HFF-Myc (cell line): ENCODE measurements at regions not wholly inside any gene's neighbourhood (a gene's known extent, or its start where the extent isn't known, plus 50 kb on each side); places are given as distances from the start of the nearest gene placed in this dataset.

Experiments
- DNase-seq: peaks from one replicate; pipeline ENCODE4 v3.0.0-alpha.2; 2011; ENCODE audit warnings: low read depth; ENCODE audit errors: extremely low read depth
- H3K4me3 ChIP-seq: replicated peaks from 2 replicates; pipeline ENCODE4 v1.5.1; 2011; ENCODE audit warnings: low read depth, mild to moderate bottlenecking, control low read depth, low read length
- TF ChIP-seq, protein P1 (sequence below): IDR thresholded peaks from 2 replicates; pipeline ENCODE4 v1.5.1; 2012; ENCODE audit warnings: mild to moderate bottlenecking, low read depth, low read length, control low read depth; ENCODE audit errors: missing control alignments

DNA sequence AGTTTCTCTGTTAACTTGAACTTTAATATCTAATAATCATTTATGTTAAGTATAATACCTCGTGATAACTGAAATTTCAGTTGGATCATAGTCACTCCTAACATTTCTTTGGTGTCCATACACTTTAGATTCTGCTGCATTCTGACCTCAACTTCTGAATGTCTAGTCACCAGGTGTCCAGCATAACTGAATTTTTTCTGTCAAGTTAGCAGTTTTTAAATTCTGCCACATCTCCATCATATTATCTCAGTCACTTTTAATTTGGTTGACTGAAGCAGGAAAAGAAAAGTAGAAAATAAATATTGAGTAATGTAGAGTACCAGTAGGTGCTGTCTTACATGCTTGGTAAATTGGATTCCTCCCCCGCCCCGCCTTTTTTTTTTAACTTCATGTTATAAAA is 128.6 kb downstream of the TANC2 start:
- no peak for DNase-seq
- no peak overlapping the region for H3K4me3 ChIP-seq
- TF ChIP-seq, protein P1, sequence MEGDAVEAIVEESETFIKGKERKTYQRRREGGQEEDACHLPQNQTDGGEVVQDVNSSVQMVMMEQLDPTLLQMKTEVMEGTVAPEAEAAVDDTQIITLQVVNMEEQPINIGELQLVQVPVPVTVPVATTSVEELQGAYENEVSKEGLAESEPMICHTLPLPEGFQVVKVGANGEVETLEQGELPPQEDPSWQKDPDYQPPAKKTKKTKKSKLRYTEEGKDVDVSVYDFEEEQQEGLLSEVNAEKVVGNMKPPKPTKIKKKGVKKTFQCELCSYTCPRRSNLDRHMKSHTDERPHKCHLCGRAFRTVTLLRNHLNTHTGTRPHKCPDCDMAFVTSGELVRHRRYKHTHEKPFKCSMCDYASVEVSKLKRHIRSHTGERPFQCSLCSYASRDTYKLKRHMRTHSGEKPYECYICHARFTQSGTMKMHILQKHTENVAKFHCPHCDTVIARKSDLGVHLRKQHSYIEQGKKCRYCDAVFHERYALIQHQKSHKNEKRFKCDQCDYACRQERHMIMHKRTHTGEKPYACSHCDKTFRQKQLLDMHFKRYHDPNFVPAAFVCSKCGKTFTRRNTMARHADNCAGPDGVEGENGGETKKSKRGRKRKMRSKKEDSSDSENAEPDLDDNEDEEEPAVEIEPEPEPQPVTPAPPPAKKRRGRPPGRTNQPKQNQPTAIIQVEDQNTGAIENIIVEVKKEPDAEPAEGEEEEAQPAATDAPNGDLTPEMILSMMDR: no peak

GRCh38 chr17:63095459-63095858 is 129.4 kb downstream of the TANC2 start:
- DNase-seq: no peak
- TF ChIP-seq, protein P1: no peak
- H3K4me3 ChIP-seq: no peak overlapping the region

GRCh38 chr17:63095879-63096278 is 129.8 kb downstream of the TANC2 start:
- H3K4me3 ChIP-seq: no peak overlapping the region
- TF ChIP-seq, protein P1: no peak
- no peak for DNase-seq

GRCh38 chr17:63096426-63096825 is 130.4 kb downstream of the TANC2 start:
- TF ChIP-seq, protein P1: no peak
- no peak for DNase-seq
- H3K4me3 ChIP-seq: no peak overlapping the region

DNA sequence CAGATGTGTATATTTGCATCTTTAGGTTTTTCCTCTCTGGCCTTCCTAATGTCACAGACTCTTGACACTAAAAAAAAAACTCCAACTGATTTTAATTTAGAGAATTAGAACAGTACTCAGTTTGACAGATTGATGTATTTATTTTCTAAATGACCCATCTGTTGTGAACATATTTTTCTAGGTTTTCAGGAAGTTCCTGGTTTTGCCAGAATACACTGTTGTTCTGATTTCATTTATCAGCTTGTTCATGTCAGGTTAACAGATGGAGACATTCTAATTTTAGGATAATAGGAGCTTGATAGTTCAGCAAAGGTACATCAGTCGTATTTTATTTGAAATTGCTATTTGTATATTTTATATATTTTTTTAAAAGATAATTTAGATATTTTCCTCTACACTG is 133.4 kb downstream of the TANC2 start:
- TF ChIP-seq, protein P1: no peak
- no peak overlapping the region for H3K4me3 ChIP-seq
- no peak for DNase-seq

DNA sequence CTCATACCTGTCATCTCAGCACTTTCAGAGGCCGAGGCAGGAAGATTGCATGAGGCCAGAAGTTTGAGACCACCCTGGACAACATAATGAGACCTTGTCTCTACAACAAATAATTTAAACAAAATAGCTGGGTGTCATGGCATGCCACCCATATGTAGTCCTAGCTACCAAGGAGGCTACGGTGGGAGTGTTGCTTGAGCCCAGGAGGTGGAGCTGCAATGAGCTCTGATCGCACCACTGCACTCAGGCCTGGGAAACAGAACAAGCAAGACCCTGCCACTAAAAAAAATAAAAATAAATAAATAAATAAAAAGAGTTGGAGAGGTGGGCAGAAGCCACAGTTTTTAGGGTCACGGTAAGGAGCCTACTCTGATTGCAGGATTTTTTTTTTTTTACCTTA is 136.0 kb downstream of the TANC2 start:
- TF ChIP-seq, protein P1: no peak
- H3K4me3 ChIP-seq: no peak overlapping the region
- no peak for DNase-seq

- DNase-seq: no peak
- no peak overlapping the region for H3K4me3 ChIP-seq
- TF ChIP-seq, protein P1: no peak
Measured at GRCh38 chr17:63106050-63106449, 140.0 kb downstream of the TANC2 start.
